Right lobe of liver (tissue), 6 donors: ENCODE measurements at regions not wholly inside any gene's neighbourhood (a gene's known extent, or its start where the extent isn't known, plus 50 kb on each side); places are given as distances from the start of the nearest gene placed in this dataset.
"Not testable (repeated sequence)": the region's sequence is repeated elsewhere in the genome, so short reads cannot be mapped to it uniquely, and the experiment has no call there.

Experiments
- ATAC-seq, 4 donors: fragments of 200-7000 bp; cut with Tn5 transposase; one replicate each; pipeline ENCODE4 v1.9.1; 2020; ENCODE audit warnings: mild to moderate bottlenecking in 4 of 4, moderate library complexity in 4 of 4
- DNase-seq, 3 donors: peaks; one replicate each; pipeline ENCODE4 v3.0.0-alpha.2; 2020
- H3K27ac ChIP-seq, 3 donors: fragments of 200-600 bp; one replicate each; pipeline ENCODE4 v1.8.0; 2022
- H3K27me3 ChIP-seq, 2 donors: fragments of 200-600 bp; one replicate each; pipeline ENCODE4 v1.8.0; 2022
- H3K36me3 ChIP-seq, 4 donors: fragments of 200-600 bp; sonication (generic) in 1 of 4; one replicate each; pipeline versions ENCODE4 v1.5.1 to v1.8.0; 2017 to 2022; ENCODE audit warnings: control low read depth in 1 of 4
- H3K4me1 ChIP-seq, 4 donors: fragments of 200-600 bp; sonication (generic) in 1 of 4; one replicate each; pipeline versions ENCODE4 v1.5.1 to v1.8.0; 2017 to 2022; ENCODE audit warnings: control low read depth in 1 of 4
- H3K4me3 ChIP-seq, 3 donors: fragments of 200-600 bp; one replicate each; pipeline ENCODE4 v1.8.0; 2022
- H3K9me3 ChIP-seq, 4 donors: fragments of 200-600 bp; sonication (generic) in 1 of 4; one replicate each; pipeline versions ENCODE4 v1.5.1 to v1.8.0; 2017 to 2022; ENCODE audit warnings: control low read depth in 1 of 4
- POLR2A ChIP-seq: fragments of 450-650 bp; IDR thresholded peaks from one replicate; pipeline ENCODE4 v1.6.1; 2017; ENCODE audit warnings: antibody characterized with exemption, mild to moderate bottlenecking
- WGBS: methylation state at CpG from one replicate; pipeline ENCODE4 v1.1.6; 2018; ENCODE audit warnings: low coverage, low lambda C conversion rate; ENCODE audit not compliant: insufficient coverage; ENCODE audit errors: missing lambda C conversion rate; 5-methylcytosine and 5-hydroxymethylcytosine counted together
- intact Hi-C, 2 donors: fragments of 100-400 bp; cut with DNase I; formaldehyde crosslinking; loops; one replicate each; pipeline versions ENCODE4 v1.11.2 to v1.14.1; 2022
- TF ChIP-seq, protein P1 (sequence below), 4 donors: fragments of 200-600 bp in 3 of 4; fragments of 450-650 bp in 1 of 4; IDR thresholded peaks; one replicate each; pipeline versions ENCODE4 v1.5.1 to v1.8.0; 2016 to 2022; ENCODE audit warnings: antibody characterized with exemption in 4 of 4, mild to moderate bottlenecking in 2 of 4
- donor health status: DM: no; HTN: yes; CAD: no.
- donor health status: DM: no; HTN: no; CAD: no.
- donor health status: DM: no; HTN: no; CAD: no.
- donor health status: DM: no; HTN: yes; CAD: no.
- donor health status: DM: no; HTN: yes; CAD: no.

DNA sequence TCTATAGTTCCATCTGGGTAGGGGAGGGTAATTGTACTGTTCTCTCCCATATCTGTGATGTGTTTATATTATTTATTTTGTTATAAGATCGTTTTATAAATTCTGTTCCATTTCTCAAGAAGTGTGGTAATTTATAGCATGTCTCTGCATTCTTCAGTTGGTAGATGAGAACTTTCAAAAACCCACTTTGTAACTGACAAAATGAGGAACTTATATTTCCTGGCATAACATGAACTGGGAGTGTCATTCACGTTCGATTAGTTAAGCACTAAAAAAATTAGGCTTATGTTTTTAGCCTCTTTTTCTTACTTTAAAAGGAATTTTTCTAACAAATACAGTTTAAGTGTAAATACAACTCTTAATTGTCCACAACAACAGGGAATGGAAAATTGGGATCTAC is 230.8 kb downstream of the CGGBP1 start:
- H3K27me3 ChIP-seq, result no peaks in the 10 kb centered on the region
- DNase-seq, result no peak
- 22% methylated on average over 3 of the region's 3 CpGs for WGBS
- no peaks in the 10 kb centered on the region for H3K9me3 ChIP-seq
- no peak overlapping the region for H3K27ac ChIP-seq
- no peak for TF ChIP-seq POLR2A
- TF ChIP-seq, protein P1, sequence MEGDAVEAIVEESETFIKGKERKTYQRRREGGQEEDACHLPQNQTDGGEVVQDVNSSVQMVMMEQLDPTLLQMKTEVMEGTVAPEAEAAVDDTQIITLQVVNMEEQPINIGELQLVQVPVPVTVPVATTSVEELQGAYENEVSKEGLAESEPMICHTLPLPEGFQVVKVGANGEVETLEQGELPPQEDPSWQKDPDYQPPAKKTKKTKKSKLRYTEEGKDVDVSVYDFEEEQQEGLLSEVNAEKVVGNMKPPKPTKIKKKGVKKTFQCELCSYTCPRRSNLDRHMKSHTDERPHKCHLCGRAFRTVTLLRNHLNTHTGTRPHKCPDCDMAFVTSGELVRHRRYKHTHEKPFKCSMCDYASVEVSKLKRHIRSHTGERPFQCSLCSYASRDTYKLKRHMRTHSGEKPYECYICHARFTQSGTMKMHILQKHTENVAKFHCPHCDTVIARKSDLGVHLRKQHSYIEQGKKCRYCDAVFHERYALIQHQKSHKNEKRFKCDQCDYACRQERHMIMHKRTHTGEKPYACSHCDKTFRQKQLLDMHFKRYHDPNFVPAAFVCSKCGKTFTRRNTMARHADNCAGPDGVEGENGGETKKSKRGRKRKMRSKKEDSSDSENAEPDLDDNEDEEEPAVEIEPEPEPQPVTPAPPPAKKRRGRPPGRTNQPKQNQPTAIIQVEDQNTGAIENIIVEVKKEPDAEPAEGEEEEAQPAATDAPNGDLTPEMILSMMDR (IDR thresholded peaks at IDR 0.05), result no peak
- intact Hi-C loops, result no loop called here
- H3K36me3 ChIP-seq, result no peaks in the 10 kb centered on the region
- no peaks in the 10 kb centered on the region for H3K4me1 ChIP-seq
- no peak overlapping the region for H3K4me3 ChIP-seq
- no peak for ATAC-seq

DNA sequence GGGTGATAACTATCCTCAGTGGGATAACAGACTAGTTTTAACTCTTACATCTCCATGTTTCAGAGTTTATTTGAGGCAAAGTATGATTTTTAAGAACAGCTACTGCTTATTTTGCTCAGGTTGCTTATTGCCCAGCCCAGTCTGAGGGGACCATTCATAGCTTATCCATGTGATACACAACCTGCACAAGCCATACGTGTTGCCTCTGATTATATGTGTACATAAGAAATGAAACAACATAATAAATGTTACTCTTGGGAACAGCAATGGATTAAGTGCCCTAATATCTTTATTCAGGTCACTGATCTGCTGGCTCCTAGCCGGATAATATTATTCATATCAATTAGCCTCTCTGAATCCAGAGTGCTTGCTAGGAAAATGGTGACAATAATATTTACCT is 236.2 kb downstream of the CGGBP1 start:
- no peak for DNase-seq
- TF ChIP-seq, protein P1 (IDR thresholded peaks at IDR 0.05), result no peak
- no peak for TF ChIP-seq POLR2A
- Histone ChIP-seq H3K36me3 (no peaks in the 10 kb centered on the region), H3K4me1 (no peaks in the 10 kb centered on the region), H3K27ac (no peak overlapping the region), H3K27me3 (no peaks in the 10 kb centered on the region), H3K9me3 (no peaks in the 10 kb centered on the region), H3K4me3 (no peak overlapping the region)
- 37% methylated on average over 2 of the region's 2 CpGs for WGBS
- intact Hi-C loops, result no loop called here
- no peak for ATAC-seq

- ATAC-seq, H3K27me3 ChIP-seq, H3K4me1 ChIP-seq, H3K9me3 ChIP-seq, H3K4me3 ChIP-seq, intact Hi-C loops, DNase-seq, H3K36me3 ChIP-seq, H3K27ac ChIP-seq: not testable (repeated sequence)
- 41% methylated on average over 4 of the region's 6 CpGs for WGBS
Observed at GRCh38 chr3:87813503-87813902, 245.3 kb downstream of the CGGBP1 start.

GRCh38 chr3:87811953-87812352 is 246.9 kb downstream of the CGGBP1 start:
- Histone ChIP-seq H3K4me1 (no peaks in the 10 kb centered on the region), H3K4me3 (no peak overlapping the region), H3K27me3 (no peaks in the 10 kb centered on the region), H3K36me3 (no peaks in the 10 kb centered on the region), H3K9me3 (no peaks in the 10 kb centered on the region), H3K27ac (no peak overlapping the region)
- no peak for ATAC-seq
- DNase-seq, result no peak
- TF ChIP-seq, protein P1 (IDR thresholded peaks at IDR 0.05), result no peak
- no peak for TF ChIP-seq POLR2A
- intact Hi-C loops, result no loop called here
- 22% methylated on average over 2 of the region's 2 CpGs for WGBS

GRCh38 chr3:87810452-87811016 is 248.3 kb downstream of the CGGBP1 start:
- no peaks in the 10 kb centered on the region for H3K27me3 ChIP-seq
- DNase-seq (no peak), ATAC-seq (no peak)
- no peaks in the 10 kb centered on the region for H3K36me3 ChIP-seq
- no peaks in the 10 kb centered on the region for H3K9me3 ChIP-seq
- no peak overlapping the region for H3K4me3 ChIP-seq
- no peaks in the 10 kb centered on the region for H3K4me1 ChIP-seq
- intact Hi-C loops, result no loop called here
- H3K27ac ChIP-seq, result no peak overlapping the region
- no peak for TF ChIP-seq POLR2A
- TF ChIP-seq, protein P1 (IDR thresholded peaks at IDR 0.05), result no peak
